ENCODE measurements at regions not wholly inside any gene's neighbourhood (a gene's known extent, or its start where the extent isn't known, plus 50 kb on each side); places are given as distances from the start of the nearest gene placed in this dataset.

GRCh38 chr15:97525809-97526208, 434.7 kb upstream of the ARRDC4 start:
- no peak for TF ChIP-seq CTCF (IDR thresholded peaks at IDR 0.05; ENCODE audit: borderline replicate concordance, insufficient read depth, low read depth, low read length)
- H3K4me3 ChIP-seq (ENCODE audit: low read depth, low read length) = no peak overlapping the region

GRCh38 chr15:97528238-97528637, 432.3 kb upstream of the ARRDC4 start:
- no peak for TF ChIP-seq CTCF (IDR thresholded peaks at IDR 0.05; ENCODE audit: borderline replicate concordance, insufficient read depth, low read depth, low read length)
- H3K4me3 ChIP-seq (ENCODE audit: low read depth, low read length) = no peak overlapping the region

GRCh38 chr15:97545799-97546198, 414.7 kb upstream of the ARRDC4 start:
- no peak for TF ChIP-seq CTCF (IDR thresholded peaks at IDR 0.05; ENCODE audit: borderline replicate concordance, insufficient read depth, low read depth, low read length)
- no peak overlapping the region for H3K4me3 ChIP-seq (ENCODE audit: low read depth, low read length)

GRCh38 chr15:97547381-97547780, 413.1 kb upstream of the ARRDC4 start:
- H3K4me3 ChIP-seq (ENCODE audit: low read depth, low read length) = no peak overlapping the region
- TF ChIP-seq CTCF (IDR thresholded peaks at IDR 0.05; ENCODE audit: borderline replicate concordance, insufficient read depth, low read depth, low read length) = no peak

GRCh38 chr15:97561529-97561928, 399.0 kb upstream of the ARRDC4 start:
- no peak for TF ChIP-seq CTCF (IDR thresholded peaks at IDR 0.05; ENCODE audit: borderline replicate concordance, insufficient read depth, low read depth, low read length)
- no peak overlapping the region for H3K4me3 ChIP-seq (ENCODE audit: low read depth, low read length)

GRCh38 chr15:97563516-97563915, 397.0 kb upstream of the ARRDC4 start:
- no peak for TF ChIP-seq CTCF (IDR thresholded peaks at IDR 0.05; ENCODE audit: borderline replicate concordance, insufficient read depth, low read depth, low read length)
- no peak overlapping the region for H3K4me3 ChIP-seq (ENCODE audit: low read depth, low read length)

- H3K4me3 ChIP-seq (ENCODE audit: low read depth, low read length) = no peak overlapping the region
- no peak for TF ChIP-seq CTCF (IDR thresholded peaks at IDR 0.05; ENCODE audit: borderline replicate concordance, insufficient read depth, low read depth, low read length)
Observed at GRCh38 chr15:97566961-97567360, 393.5 kb upstream of the ARRDC4 start.
